OCI-LY3 (cell line): ENCODE measurements at regions not wholly inside any gene's neighbourhood (a gene's known extent, or its start where the extent isn't known, plus 50 kb on each side); places are given as distances from the start of the nearest gene placed in this dataset.

Experiments used
- H2AFZ ChIP-seq: fragments of 200-600, 300-600 bp; shearing (Covaris generic); 2 replicates; pipeline ENCODE4 v1.6.0; 2014; ENCODE audit warnings: antibody characterized with exemption, low read depth, low read length
- H3K27ac ChIP-seq: fragments of 200-600, 300-600 bp; sonication (generic); 2 replicates; pipeline ENCODE4 v1.5.1; 2014; ENCODE audit warnings: mild to moderate bottlenecking, low read length, moderate library complexity, mixed read lengths
- H3K27me3 ChIP-seq: fragments of 200-600, 300-600 bp; sonication (generic); 2 replicates; pipeline ENCODE4 v1.6.1; 2014; ENCODE audit warnings: low read depth, low read length, mixed read lengths
- H3K36me3 ChIP-seq: fragments of 200-600, 300-600 bp; sonication (generic); replicated peaks from 2 replicates; pipeline ENCODE3; 2014; ENCODE audit warnings: low read depth, low read length, mixed read lengths
- H3K4me1 ChIP-seq: fragments of 300-600, 200-600 bp; sonication (generic); 2 replicates; pipeline ENCODE4 v1.6.1; 2014; ENCODE audit warnings: low read length, mixed read lengths
- H3K4me2 ChIP-seq: fragments of 200-600, 300-600 bp; sonication (generic); 2 replicates; pipeline ENCODE4 v1.6.1; 2014; ENCODE audit warnings: low read length, mixed read lengths
- H3K4me3 ChIP-seq: fragments of 300-600, 200-600 bp; sonication (generic); 2 replicates; pipeline ENCODE4 v1.5.1; 2014; ENCODE audit warnings: antibody characterized with exemption, mild to moderate bottlenecking, low read length, moderate library complexity
- H3K79me2 ChIP-seq: fragments of 300-600, 200-600 bp; shearing (Covaris generic); 2 replicates; pipeline ENCODE4 v1.6.1; 2014; ENCODE audit warnings: mild to moderate bottlenecking, low read length, mixed read lengths
- H3K9ac ChIP-seq: fragments of 300-600, 200-600 bp; shearing (Covaris generic); 2 replicates; pipeline ENCODE4 v1.6.0; 2014; ENCODE audit warnings: mild to moderate bottlenecking, low read length, moderate library complexity
- H3K9me3 ChIP-seq: fragments of 200-600, 300-600 bp; shearing (Covaris generic); 2 replicates; pipeline ENCODE4 v1.6.1; 2014; ENCODE audit warnings: low read length, mixed read lengths; ENCODE audit not compliant: insufficient read depth
- H4K20me1 ChIP-seq: fragments of 200-600, 300-600 bp; sonication (generic); 2 replicates; pipeline ENCODE4 v1.6.1; 2016; ENCODE audit warnings: low read length, mixed read lengths; ENCODE audit not compliant: insufficient read depth
- EZH2phosphoT487 ChIP-seq: fragments of 200-600 bp; shearing (Covaris generic); IDR thresholded peaks from 2 replicates; pipeline ENCODE4 v1.6.1; 2018; ENCODE audit warnings: antibody characterized with exemption, mixed run types, low read depth
- TF ChIP-seq, protein P1 (sequence below): fragments of 200-600, 300-600 bp; sonication (generic); IDR thresholded peaks from 2 replicates; pipeline ENCODE4 v1.5.1; 2014; ENCODE audit warnings: antibody characterized with exemption, low read length, low read depth

DNA sequence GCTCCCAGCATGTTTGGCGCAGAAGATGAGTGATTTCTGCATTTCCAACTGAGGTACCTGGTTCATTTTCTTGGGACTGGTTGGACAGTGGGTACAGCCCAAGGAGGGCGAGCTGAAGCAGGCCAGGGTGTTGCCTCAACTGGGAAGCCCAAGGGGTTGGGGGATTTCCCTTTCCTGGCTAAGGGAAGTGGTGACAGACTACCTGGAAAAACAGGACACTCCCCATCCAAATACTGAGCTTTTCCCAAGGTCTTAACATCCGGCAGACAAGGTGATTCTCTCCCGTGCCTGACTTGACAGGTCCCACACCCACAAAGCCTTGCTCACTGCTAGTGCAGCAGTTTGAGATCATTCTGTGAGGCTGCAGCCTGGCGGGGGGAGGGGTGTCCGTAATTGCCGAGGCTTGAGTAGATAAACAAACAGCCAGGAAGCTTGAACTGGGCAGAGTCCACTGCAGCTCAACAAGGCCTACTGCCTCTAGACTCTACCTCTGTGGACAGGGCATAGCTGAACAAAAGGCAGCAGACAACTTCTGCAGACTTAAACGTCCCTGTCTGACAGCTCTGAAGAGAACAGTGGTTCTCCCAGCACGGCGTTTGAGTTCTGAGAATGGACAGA is 307.7 kb upstream of the ARSJ start:
- TF ChIP-seq, protein P1, sequence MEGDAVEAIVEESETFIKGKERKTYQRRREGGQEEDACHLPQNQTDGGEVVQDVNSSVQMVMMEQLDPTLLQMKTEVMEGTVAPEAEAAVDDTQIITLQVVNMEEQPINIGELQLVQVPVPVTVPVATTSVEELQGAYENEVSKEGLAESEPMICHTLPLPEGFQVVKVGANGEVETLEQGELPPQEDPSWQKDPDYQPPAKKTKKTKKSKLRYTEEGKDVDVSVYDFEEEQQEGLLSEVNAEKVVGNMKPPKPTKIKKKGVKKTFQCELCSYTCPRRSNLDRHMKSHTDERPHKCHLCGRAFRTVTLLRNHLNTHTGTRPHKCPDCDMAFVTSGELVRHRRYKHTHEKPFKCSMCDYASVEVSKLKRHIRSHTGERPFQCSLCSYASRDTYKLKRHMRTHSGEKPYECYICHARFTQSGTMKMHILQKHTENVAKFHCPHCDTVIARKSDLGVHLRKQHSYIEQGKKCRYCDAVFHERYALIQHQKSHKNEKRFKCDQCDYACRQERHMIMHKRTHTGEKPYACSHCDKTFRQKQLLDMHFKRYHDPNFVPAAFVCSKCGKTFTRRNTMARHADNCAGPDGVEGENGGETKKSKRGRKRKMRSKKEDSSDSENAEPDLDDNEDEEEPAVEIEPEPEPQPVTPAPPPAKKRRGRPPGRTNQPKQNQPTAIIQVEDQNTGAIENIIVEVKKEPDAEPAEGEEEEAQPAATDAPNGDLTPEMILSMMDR = no peak
- no peak for TF ChIP-seq EZH2phosphoT487
- no peak overlapping the region for H3K9ac ChIP-seq
- no peak overlapping the region for H3K4me2 ChIP-seq
- no peak overlapping the region for H3K4me3 ChIP-seq
- H4K20me1 ChIP-seq = no peaks in the 10 kb centered on the region
- no peaks in the 10 kb centered on the region for H3K36me3 ChIP-seq
- H3K9me3 ChIP-seq = no peaks in the 10 kb centered on the region
- H3K4me1 ChIP-seq = no peaks in the 10 kb centered on the region; the same call in 1 of the 2 replicates
- no peaks in the 10 kb centered on the region for H3K79me2 ChIP-seq
- H3K27ac ChIP-seq = no peak overlapping the region
- H2AFZ ChIP-seq = no peak overlapping the region
- H3K27me3 ChIP-seq = no peaks in the 10 kb centered on the region

DNA sequence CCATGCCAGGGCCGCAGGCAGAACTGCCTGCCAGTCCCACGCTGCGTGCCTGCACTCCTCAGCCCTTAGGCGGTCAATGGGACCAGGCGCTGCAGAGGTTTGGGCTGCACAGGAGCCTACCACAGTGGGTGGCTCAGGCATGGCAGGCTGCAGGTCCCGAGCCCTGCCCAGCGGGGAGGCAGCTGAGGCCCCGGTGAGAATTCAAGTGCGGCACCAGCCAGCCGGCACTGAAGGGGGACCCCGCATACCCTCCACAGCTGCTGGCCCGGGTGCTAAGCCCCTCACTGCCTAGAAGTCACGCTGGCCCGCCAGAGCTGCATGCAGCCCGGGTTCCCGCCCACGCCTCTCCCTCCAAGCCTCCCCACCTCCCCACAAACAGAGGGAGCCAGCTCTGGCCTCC is 302.5 kb upstream of the UGT8 start:
- H3K9ac ChIP-seq = no peak overlapping the region
- H3K4me1 ChIP-seq = no peaks in the 10 kb centered on the region
- no peaks in the 10 kb centered on the region for H3K36me3 ChIP-seq
- no peaks in the 10 kb centered on the region for H3K27me3 ChIP-seq
- H3K4me2 ChIP-seq = no peak overlapping the region
- no peak overlapping the region for H3K4me3 ChIP-seq
- no peaks in the 10 kb centered on the region for H3K79me2 ChIP-seq
- no peaks in the 10 kb centered on the region for H4K20me1 ChIP-seq
- H3K9me3 ChIP-seq = no peaks in the 10 kb centered on the region
- H2AFZ ChIP-seq = no peak overlapping the region
- TF ChIP-seq, protein P1 = no peak
- no peak for TF ChIP-seq EZH2phosphoT487
- no peak overlapping the region for H3K27ac ChIP-seq

DNA sequence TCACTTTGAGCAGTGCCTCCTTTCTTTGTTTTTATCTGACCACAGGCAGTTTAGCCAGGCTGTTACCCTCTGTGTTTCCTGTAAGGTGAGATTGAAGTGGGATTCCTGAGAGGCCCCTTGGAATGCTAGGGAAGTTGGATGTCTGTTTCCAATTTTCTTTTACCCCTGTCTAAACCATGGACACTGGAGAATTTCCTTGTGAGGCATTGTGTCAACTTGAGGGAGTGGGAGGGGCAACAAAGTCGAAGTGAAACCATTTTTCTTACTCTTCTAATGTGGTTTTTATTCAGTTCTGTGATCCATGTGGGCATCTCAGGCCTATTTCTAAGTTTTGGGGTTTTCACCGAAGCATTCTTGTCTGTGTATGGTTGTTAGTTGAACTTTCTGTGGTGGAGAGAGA is 296.1 kb upstream of the UGT8 start:
- Histone ChIP-seq H3K9ac (no peak overlapping the region), H3K4me3 (no peak overlapping the region), H4K20me1 (no peaks in the 10 kb centered on the region), H3K9me3 (no peaks in the 10 kb centered on the region), H3K27ac (no peak overlapping the region), H3K36me3 (no peaks in the 10 kb centered on the region), H3K27me3 (no peaks in the 10 kb centered on the region), H2AFZ (no peak overlapping the region), H3K4me1 (peaks cover 11% of the 10 kb centered on the region), H3K79me2 (no peaks in the 10 kb centered on the region), H3K4me2 (no peak overlapping the region)
- TF ChIP-seq, protein P1 = no peak
- no peak for TF ChIP-seq EZH2phosphoT487

DNA sequence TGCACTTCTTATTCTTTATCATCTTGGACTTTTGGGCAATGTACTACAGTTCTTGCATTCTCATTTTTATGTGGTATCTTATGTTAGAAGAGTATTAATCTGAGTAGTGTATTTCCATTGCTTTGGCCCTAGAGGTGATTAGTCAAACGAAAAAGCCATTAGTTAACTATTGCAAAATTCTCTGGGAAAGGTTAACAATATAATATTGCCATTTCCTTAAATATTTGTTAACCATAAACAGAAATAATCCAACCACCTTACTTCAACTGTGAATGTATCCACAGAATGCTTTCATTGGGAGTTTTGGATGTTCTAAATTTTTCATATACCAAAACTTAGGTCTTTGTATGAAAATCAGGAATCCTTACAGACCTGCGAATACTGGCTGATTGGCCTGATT is 294.6 kb upstream of the UGT8 start:
- Histone ChIP-seq H3K4me2 (no peak overlapping the region), H3K79me2 (no peaks in the 10 kb centered on the region), H3K9ac (no peak overlapping the region), H3K4me3 (no peak overlapping the region), H3K9me3 (no peaks in the 10 kb centered on the region), H4K20me1 (no peaks in the 10 kb centered on the region), H3K36me3 (no peaks in the 10 kb centered on the region), H3K27me3 (no peaks in the 10 kb centered on the region), H2AFZ (no peak overlapping the region), H3K4me1 (peaks cover 11% of the 10 kb centered on the region), H3K27ac (no peak overlapping the region)
- TF ChIP-seq, protein P1 = no peak
- TF ChIP-seq EZH2phosphoT487 = no peak
